Upper lobe of right lung (tissue), 1 donor: ENCODE measurements at regions not wholly inside any gene's neighbourhood (a gene's known extent, or its start where the extent isn't known, plus 50 kb on each side); places are given as distances from the start of the nearest gene placed in this dataset.
"Not testable (repeated sequence)": the region's sequence is repeated elsewhere in the genome, so short reads cannot be mapped to it uniquely, and the experiment has no call there.

Experiments
- ATAC-seq: fragments of 200-7000 bp; cut with Tn5 transposase; one replicate; pipeline ENCODE4 v1.9.1; 2020; ENCODE audit warnings: mild to moderate bottlenecking, moderate library complexity
- DNase-seq: peaks from one replicate; pipeline ENCODE4 v3.0.0-alpha.2; 2020
- H3K27ac ChIP-seq: fragments of 200-600 bp; one replicate; pipeline ENCODE4 v1.8.0; 2022
- H3K27me3 ChIP-seq: fragments of 200-600 bp; one replicate; pipeline ENCODE4 v1.8.0; 2022; ENCODE audit warnings: mild to moderate bottlenecking
- H3K36me3 ChIP-seq: fragments of 200-600 bp; one replicate; pipeline ENCODE4 v1.8.0; 2022
- H3K4me1 ChIP-seq: fragments of 200-600 bp; one replicate; pipeline ENCODE4 v1.8.0; 2022
- H3K4me3 ChIP-seq: fragments of 200-600 bp; one replicate; pipeline ENCODE4 v1.8.0; 2022; ENCODE audit warnings: mild to moderate bottlenecking
- H3K9me3 ChIP-seq: fragments of 200-600 bp; one replicate; pipeline ENCODE4 v1.8.0; 2022
- intact Hi-C: fragments of 100-400 bp; cut with DNase I; formaldehyde crosslinking; loops from one replicate; pipeline ENCODE4 v1.11.0; 2022
- TF ChIP-seq, protein P1 (sequence below): fragments of 200-600 bp; IDR thresholded peaks from one replicate; pipeline ENCODE4 v1.8.0; 2022; ENCODE audit warnings: antibody characterized with exemption
- donor health status: DM: no; HTN: yes; CAD: no; lungs with severe emphysema.

DNA sequence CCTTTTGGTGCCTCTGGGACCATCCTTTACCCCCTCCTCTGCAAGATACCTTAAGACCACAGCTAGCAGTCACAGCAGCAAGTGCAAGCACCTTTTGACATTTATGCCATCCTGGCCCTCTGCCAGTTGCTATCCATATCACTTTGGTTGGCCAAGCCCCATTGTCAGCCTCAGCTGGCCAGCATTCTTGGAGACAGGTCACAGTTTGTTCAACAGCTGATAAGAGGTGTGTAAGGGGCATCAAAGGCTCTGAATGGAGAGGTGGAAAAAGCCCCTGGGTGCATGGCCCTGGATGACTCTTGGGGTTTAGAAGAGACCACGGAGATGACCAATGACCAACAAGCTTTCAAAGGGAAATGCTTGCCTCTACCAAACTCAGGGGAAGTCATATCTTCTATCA lies 133.6 kb upstream of the MAMLD1 start:
- DNase-seq: no peak
- no peak for ATAC-seq

DNA sequence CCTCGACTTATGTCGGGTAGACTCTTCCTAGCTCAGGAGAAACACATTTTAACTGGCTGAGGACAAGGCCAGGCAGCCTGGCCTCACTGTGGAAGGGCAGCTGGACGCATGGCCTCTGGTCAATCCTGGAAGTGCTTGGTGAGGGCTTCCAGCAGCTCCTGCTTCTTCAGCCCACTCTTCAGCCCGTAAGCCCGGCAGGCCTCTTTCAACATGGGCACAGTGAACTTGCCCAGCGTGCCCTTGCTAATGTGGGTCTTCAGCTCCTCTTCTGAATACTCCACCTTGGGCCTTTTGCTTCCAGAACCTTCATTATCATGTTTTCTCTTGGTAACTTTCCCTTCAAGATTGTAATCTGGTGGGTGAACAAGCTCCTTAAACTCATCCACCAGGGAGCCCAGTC lies 132.2 kb upstream of the MAMLD1 start:
- H3K4me1 ChIP-seq, DNase-seq, ATAC-seq, H3K27me3 ChIP-seq, H3K9me3 ChIP-seq, H3K27ac ChIP-seq, H3K36me3 ChIP-seq, H3K4me3 ChIP-seq, intact Hi-C loops: not testable (repeated sequence)

More for the DNA sequence above, 133.6 kb upstream of the MAMLD1 start:
- Histone ChIP-seq H3K36me3 (no peaks in the 10 kb centered on the region), H3K4me1 (no peaks in the 10 kb centered on the region), H3K27me3 (no peaks in the 10 kb centered on the region), H3K4me3 (no peak overlapping the region), H3K9me3 (no peaks in the 10 kb centered on the region), H3K27ac (no peak overlapping the region)
- TF ChIP-seq, protein P1, sequence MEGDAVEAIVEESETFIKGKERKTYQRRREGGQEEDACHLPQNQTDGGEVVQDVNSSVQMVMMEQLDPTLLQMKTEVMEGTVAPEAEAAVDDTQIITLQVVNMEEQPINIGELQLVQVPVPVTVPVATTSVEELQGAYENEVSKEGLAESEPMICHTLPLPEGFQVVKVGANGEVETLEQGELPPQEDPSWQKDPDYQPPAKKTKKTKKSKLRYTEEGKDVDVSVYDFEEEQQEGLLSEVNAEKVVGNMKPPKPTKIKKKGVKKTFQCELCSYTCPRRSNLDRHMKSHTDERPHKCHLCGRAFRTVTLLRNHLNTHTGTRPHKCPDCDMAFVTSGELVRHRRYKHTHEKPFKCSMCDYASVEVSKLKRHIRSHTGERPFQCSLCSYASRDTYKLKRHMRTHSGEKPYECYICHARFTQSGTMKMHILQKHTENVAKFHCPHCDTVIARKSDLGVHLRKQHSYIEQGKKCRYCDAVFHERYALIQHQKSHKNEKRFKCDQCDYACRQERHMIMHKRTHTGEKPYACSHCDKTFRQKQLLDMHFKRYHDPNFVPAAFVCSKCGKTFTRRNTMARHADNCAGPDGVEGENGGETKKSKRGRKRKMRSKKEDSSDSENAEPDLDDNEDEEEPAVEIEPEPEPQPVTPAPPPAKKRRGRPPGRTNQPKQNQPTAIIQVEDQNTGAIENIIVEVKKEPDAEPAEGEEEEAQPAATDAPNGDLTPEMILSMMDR: no peak
- intact Hi-C loops: no loop called here

DNA sequence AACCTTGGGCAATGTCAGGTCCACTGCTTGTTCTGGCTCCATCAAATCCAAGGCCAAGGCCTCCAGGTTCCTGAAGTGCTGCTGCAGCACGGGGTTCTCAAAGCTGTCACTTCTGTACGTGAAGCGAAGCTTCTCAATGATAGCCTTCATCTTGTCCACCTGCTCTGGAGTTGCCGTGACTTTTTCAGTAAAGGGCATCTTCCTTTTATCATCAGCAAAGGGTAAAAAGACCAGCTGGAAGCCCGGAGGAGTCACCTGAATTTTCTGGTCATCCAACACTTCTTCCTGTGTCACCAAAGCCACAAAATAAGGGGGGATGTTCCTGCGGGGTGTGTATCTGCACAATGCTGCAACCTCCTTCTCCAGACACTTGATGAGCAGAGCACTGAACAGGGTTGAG lies 131.7 kb upstream of the MAMLD1 start:
- H3K9me3 ChIP-seq, H3K4me3 ChIP-seq, H3K4me1 ChIP-seq, H3K27ac ChIP-seq, H3K27me3 ChIP-seq, intact Hi-C loops, H3K36me3 ChIP-seq, DNase-seq, ATAC-seq: not testable (repeated sequence)

DNA sequence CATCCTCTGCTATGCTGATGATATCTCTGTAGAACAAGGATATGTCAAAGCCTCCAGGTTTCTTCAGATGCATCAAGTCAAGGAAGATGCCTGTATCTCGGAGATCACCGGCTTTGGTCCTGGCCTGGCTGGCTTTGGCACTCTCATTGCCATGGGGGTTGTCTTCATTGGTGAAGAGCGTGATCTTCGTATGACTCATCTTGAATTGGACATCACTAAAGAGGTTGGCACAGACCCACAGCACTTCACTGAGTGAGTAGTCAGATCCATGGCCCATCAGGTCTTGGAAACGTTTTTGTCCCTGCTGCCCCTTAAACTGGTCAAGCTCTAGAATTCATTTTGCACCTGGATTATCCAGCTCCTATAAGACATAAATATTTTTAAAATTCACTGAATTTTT lies 130.9 kb upstream of the MAMLD1 start:
- intact Hi-C loops, ATAC-seq, H3K36me3 ChIP-seq, H3K4me1 ChIP-seq, H3K4me3 ChIP-seq, H3K27ac ChIP-seq, H3K27me3 ChIP-seq, H3K9me3 ChIP-seq, DNase-seq: not testable (repeated sequence)

DNA sequence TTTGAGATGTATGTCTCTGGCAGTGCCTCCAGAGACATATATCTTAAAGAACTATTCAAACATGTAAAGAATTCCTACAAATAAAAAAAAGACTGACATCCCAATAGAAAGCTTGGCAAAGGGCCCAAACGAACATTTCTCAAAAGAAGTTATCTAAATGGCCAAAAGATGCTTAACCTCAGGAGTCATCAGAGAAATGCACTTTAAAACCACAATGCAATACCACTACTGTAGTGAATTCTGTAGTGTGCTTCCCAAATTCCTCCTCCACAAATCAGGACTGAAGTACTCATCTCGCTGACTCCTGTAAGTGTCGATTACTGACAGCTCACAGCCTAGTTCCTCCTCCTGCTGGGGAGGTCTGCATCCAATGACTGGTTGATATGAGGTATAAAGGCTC lies 129.0 kb upstream of the MAMLD1 start:
- intact Hi-C loops: no loop called here
- DNase-seq: no peak
- TF ChIP-seq, protein P1: no peak
- H3K9me3 ChIP-seq: no peaks in the 10 kb centered on the region
- no peaks in the 10 kb centered on the region for H3K4me1 ChIP-seq
- no peak for ATAC-seq
- no peaks in the 10 kb centered on the region for H3K36me3 ChIP-seq
- H3K27me3 ChIP-seq: no peaks in the 10 kb centered on the region
- H3K27ac ChIP-seq: no peak overlapping the region
- H3K4me3 ChIP-seq: no peak overlapping the region

DNA sequence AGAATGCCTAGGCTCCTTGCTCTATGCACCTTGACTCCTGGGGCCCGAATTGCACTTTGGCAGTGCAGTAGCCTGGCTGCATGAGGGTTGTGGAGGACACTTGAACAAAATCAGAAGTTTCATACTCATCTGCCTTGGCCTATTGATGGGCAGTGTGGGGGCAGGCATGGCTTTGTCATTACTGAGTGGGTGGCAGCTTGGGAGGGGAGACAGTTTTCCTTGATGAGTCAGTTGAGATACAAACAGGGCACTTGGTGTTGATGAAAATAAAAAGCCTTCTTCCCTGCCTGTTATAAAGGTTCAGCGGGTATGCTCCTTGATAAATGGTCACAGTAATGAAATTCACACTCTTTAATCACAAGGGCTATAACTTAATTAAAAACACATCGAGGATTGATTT lies 126.8 kb upstream of the MAMLD1 start:
- Histone ChIP-seq H3K4me1 (no peaks in the 10 kb centered on the region), H3K4me3 (no peak overlapping the region), H3K27ac (no peak overlapping the region), H3K27me3 (no peaks in the 10 kb centered on the region), H3K9me3 (no peaks in the 10 kb centered on the region), H3K36me3 (no peaks in the 10 kb centered on the region)
- ATAC-seq (no peak), DNase-seq (no peak)
- intact Hi-C loops: no loop called here
- TF ChIP-seq, protein P1: no peak

DNA sequence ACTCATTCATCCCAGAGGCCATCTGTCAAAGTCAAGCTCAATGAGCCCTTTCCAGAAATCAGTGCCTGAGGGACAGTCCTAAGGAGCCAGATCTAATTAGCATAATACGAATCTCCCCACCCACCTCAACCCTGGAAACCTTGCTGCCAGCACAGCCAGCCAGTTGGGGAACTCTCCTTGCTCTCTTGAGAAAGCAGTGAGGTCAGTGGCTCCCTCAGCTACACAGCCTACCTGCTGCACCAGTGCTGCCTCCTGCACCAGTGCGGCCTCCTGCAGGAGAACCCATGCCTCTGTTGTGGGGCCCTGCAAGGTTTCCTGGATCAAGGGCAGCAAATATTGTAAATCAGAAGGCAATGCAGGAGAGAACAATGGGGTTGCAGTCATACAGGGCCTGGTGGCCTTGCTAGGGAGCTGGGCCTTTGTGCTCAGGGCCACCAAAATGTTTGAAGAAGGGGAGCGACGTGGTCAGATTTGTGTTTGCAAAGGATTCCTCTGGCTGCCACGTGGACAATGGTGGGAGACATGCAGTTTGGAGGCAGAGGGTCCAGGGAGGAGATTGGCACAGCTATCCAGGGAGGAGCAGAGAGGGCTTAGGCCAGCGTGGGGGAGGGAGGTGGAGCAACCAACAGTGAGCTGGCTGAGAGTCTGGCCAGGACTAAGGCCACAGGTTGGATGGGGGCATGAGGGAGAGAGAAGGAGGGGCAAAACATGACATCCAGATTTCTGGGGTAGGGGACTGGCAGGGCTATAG lies 124.3 kb upstream of the MAMLD1 start:
- ATAC-seq (no peak), DNase-seq (no peak)
- intact Hi-C loops: no loop called here
- H3K9me3 ChIP-seq: no peaks in the 10 kb centered on the region
- no peaks in the 10 kb centered on the region for H3K27me3 ChIP-seq
- TF ChIP-seq, protein P1: no peak
- H3K4me3 ChIP-seq: no peak overlapping the region
- no peaks in the 10 kb centered on the region for H3K36me3 ChIP-seq
- no peak overlapping the region for H3K27ac ChIP-seq
- H3K4me1 ChIP-seq: no peaks in the 10 kb centered on the region
